ENCODE measurements at regions not wholly inside any gene's neighbourhood (a gene's known extent, or its start where the extent isn't known, plus 50 kb on each side); places are given as distances from the start of the nearest gene placed in this dataset.

DNA sequence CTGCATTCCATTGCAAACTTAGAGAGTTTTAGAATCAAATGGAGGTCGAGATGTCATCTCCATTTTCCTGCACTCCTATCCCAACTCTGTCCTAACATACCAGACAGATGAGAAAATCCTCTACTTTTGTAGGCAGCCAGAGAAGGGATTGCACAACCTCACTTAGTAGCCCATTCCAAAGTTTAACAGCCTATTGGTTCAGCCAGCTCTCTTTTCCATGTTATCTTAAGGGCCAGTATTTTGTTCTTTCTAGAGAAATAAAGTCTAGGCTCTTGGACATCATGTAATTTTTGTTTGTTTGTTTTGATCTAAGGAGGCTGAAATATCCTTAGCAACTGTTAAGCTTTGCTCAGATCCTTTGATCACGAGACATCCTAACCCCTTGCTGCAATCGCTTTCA is 173.0 kb downstream of the COX18 start:
- TF ChIP-seq, protein P1, sequence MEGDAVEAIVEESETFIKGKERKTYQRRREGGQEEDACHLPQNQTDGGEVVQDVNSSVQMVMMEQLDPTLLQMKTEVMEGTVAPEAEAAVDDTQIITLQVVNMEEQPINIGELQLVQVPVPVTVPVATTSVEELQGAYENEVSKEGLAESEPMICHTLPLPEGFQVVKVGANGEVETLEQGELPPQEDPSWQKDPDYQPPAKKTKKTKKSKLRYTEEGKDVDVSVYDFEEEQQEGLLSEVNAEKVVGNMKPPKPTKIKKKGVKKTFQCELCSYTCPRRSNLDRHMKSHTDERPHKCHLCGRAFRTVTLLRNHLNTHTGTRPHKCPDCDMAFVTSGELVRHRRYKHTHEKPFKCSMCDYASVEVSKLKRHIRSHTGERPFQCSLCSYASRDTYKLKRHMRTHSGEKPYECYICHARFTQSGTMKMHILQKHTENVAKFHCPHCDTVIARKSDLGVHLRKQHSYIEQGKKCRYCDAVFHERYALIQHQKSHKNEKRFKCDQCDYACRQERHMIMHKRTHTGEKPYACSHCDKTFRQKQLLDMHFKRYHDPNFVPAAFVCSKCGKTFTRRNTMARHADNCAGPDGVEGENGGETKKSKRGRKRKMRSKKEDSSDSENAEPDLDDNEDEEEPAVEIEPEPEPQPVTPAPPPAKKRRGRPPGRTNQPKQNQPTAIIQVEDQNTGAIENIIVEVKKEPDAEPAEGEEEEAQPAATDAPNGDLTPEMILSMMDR (IDR thresholded peaks at IDR 0.05 in 4 of 5, conservative IDR thresholded peaks at IDR 0.05 in 1 of 5) = no peak
- TF ChIP-seq POLR2A (IDR thresholded peaks at IDR 0.05) = no peak

Data from gastrocnemius medialis (tissue), 4 donors.